Lower lobe of right lung (tissue), 2 donors: ENCODE measurements at regions not wholly inside any gene's neighbourhood (a gene's known extent, or its start where the extent isn't known, plus 50 kb on each side); places are given as distances from the start of the nearest gene placed in this dataset.

Source experiments
- ATAC-seq, 2 donors: fragments of 200-7000 bp; cut with Tn5 transposase; one replicate each; pipeline ENCODE4 v1.9.1; 2020 to 2022; ENCODE audit warnings: mild to moderate bottlenecking in 2 of 2, moderate library complexity in 2 of 2
- DNase-seq: peaks from one replicate; pipeline ENCODE4 v3.0.0-alpha.2; 2020
- H3K27ac ChIP-seq: fragments of 200-600 bp; one replicate; pipeline ENCODE4 v1.8.0; 2022
- H3K27me3 ChIP-seq: fragments of 200-600 bp; one replicate; pipeline ENCODE4 v1.8.0; 2022; ENCODE audit warnings: low read depth
- H3K36me3 ChIP-seq: fragments of 200-600 bp; one replicate; pipeline ENCODE4 v1.8.0; 2022; ENCODE audit warnings: mild to moderate bottlenecking
- H3K4me1 ChIP-seq: fragments of 200-600 bp; one replicate; pipeline ENCODE4 v1.8.0; 2022
- H3K4me3 ChIP-seq: fragments of 200-600 bp; one replicate; pipeline ENCODE4 v1.8.0; 2022; ENCODE audit warnings: mild to moderate bottlenecking
- H3K9me3 ChIP-seq: fragments of 200-600 bp; one replicate; pipeline ENCODE4 v1.8.0; 2022
- CTCF ChIP-seq: fragments of 200-600 bp; IDR thresholded peaks from one replicate; pipeline ENCODE4 v1.8.0; 2022; ENCODE audit warnings: antibody characterized with exemption, mild to moderate bottlenecking
- intact Hi-C: fragments of 100-400 bp; cut with DNase I; formaldehyde crosslinking; loops from one replicate; pipeline ENCODE4 v1.11.0; 2022
- donor health status: DM: no; HTN: yes; CAD: no; lungs with severe emphysema.

- no peak for TF ChIP-seq CTCF
- H3K4me3 ChIP-seq = no peak overlapping the region
- intact Hi-C loops = no loop called here
- DNase-seq = no peak
- H3K27ac ChIP-seq = no peak overlapping the region
- no peaks in the 10 kb centered on the region for H3K4me1 ChIP-seq
- no peaks in the 10 kb centered on the region for H3K9me3 ChIP-seq
- no peaks in the 10 kb centered on the region for H3K27me3 ChIP-seq
- no peak for ATAC-seq
- H3K36me3 ChIP-seq = no peaks in the 10 kb centered on the region
Observed at GRCh38 chr4:31918891-31919290, 1198.7 kb downstream of the PCDH7 start.

- Histone ChIP-seq H3K4me3 (no peak overlapping the region), H3K36me3 (no peaks in the 10 kb centered on the region), H3K9me3 (peaks cover 4% of the 10 kb centered on the region), H3K27me3 (no peaks in the 10 kb centered on the region), H3K27ac (no peak overlapping the region), H3K4me1 (no peaks in the 10 kb centered on the region)
- TF ChIP-seq CTCF = no peak
- intact Hi-C loops = no loop called here
- DNase-seq (no peak), ATAC-seq (no peak)
Observed at GRCh38 chr4:31923634-31924033, 1203.5 kb downstream of the PCDH7 start.

- intact Hi-C loops = no loop called here
- DNase-seq (no peak), ATAC-seq (no peak)
- H3K27ac ChIP-seq = no peak overlapping the region
- no peaks in the 10 kb centered on the region for H3K4me1 ChIP-seq
- no peaks in the 10 kb centered on the region for H3K27me3 ChIP-seq
- H3K9me3 ChIP-seq = peaks cover 8% of the 10 kb centered on the region
- TF ChIP-seq CTCF = no peak
- no peaks in the 10 kb centered on the region for H3K36me3 ChIP-seq
- no peak overlapping the region for H3K4me3 ChIP-seq
Observed at GRCh38 chr4:31929676-31930345, 1209.6 kb downstream of the PCDH7 start.

GRCh38 chr4:31946456-31946855 lies 1226.3 kb downstream of the PCDH7 start:
- Histone ChIP-seq H3K36me3 (no peaks in the 10 kb centered on the region), H3K27ac (no peak overlapping the region), H3K4me3 (no peak overlapping the region), H3K27me3 (no peaks in the 10 kb centered on the region), H3K9me3 (no peaks in the 10 kb centered on the region), H3K4me1 (no peaks in the 10 kb centered on the region)
- no peak for DNase-seq
- TF ChIP-seq CTCF = no peak
- no peak for ATAC-seq
- intact Hi-C loops = no loop called here

GRCh38 chr4:31947101-31947500 lies 1226.9 kb downstream of the PCDH7 start:
- DNase-seq = no peak
- no peak for ATAC-seq
- TF ChIP-seq CTCF = no peak
- H3K36me3 ChIP-seq = no peaks in the 10 kb centered on the region
- H3K9me3 ChIP-seq = no peaks in the 10 kb centered on the region
- H3K27ac ChIP-seq = no peak overlapping the region
- H3K4me1 ChIP-seq = no peaks in the 10 kb centered on the region
- no peaks in the 10 kb centered on the region for H3K27me3 ChIP-seq
- no peak overlapping the region for H3K4me3 ChIP-seq
- intact Hi-C loops = no loop called here
